HepG2 (cell line): ENCODE measurements at regions not wholly inside any gene's neighbourhood (a gene's known extent, or its start where the extent isn't known, plus 50 kb on each side); places are given as distances from the start of the nearest gene placed in this dataset.

Source experiments
- ATAC-seq: fragments of 200-7000 bp; cut with Tn5 transposase; 3 replicates; pipeline ENCODE4 v1.9.1; 2020; ENCODE audit warnings: mild to moderate bottlenecking, moderate library complexity
- BruUV-seq: library from RNA; stranded (reverse); fragments of 400-500 nt; replicated peaks from 2 replicates; lab custom pipeline; 2021; lab: Mats Ljungman, UMichigan
- CTCF ChIA-PET: fragments of 300-600 bp; formaldehyde crosslinking; extraction: SDS; loops from one replicate; lab custom pipeline; 2021; ENCODE audit warnings: low total read pairs, inconsistent platforms, low intra/inter-chr PET ratio; lab: Yijun Ruan, JAX
- POLR2A ChIA-PET: fragments of 350-600 bp; sonication (Branson Sonifier 250); formaldehyde crosslinking; loops from one replicate; lab custom pipeline; 2020; ENCODE audit warnings: antibody characterized with exemption, inconsistent platforms; lab: Yijun Ruan, JAX
- DNase-seq: peaks from one replicate; pipeline ENCODE4 v3.0.0-alpha.2; 2015; ENCODE audit warnings: low spot score
- FAIRE-seq: peaks from 3 replicates; lab custom pipeline; 2011; peaks lifted over from hg19 to GRCh38; lab: Jason Lieb, UNC
- H2AFZ ChIP-seq: one replicate; pipeline ENCODE4 v1.6.1; 2011; ENCODE audit warnings: low read length, inconsistent platforms
- H3K27ac ChIP-seq: fragments of 300-600 bp; 3 replicates; pipeline ENCODE4 v1.8.0; 2011; ENCODE audit warnings: mixed run types, mild to moderate bottlenecking, mixed read lengths, low read length, inconsistent platforms; ENCODE audit not compliant: insufficient read depth; ENCODE audit errors: extremely low read length
- H3K27me3 ChIP-seq, 2 experiments: fragments of 200-600 bp in 1 of 2; 2 replicates in 1 of 2; 3 replicates in 1 of 2; pipeline versions ENCODE4 v1.6.0 to v1.8.0; 2011; ENCODE audit warnings: low read length in 2 of 2, mild to moderate bottlenecking in 2 of 2, moderate library complexity in 2 of 2, inconsistent platforms in 1 of 2; ENCODE audit not compliant: insufficient read depth in 2 of 2, control insufficient read depth in 1 of 2
- H3K36me3 ChIP-seq, 2 experiments: fragments of 200-600 bp in 1 of 2; replicated peaks in 1 of 2; 2 replicates in 1 of 2; 3 replicates in 1 of 2; pipeline versions ENCODE4 v1.5.1 to v1.8.0; 2011; ENCODE audit warnings: low read length in 2 of 2, inconsistent platforms in 1 of 2; ENCODE audit not compliant: insufficient read depth in 2 of 2, control insufficient read depth in 1 of 2
- H3K4me1 ChIP-seq: 2 replicates; pipeline ENCODE4 v1.5.1; 2012; ENCODE audit warnings: low read length, inconsistent platforms; ENCODE audit not compliant: insufficient read depth
- H3K4me2 ChIP-seq: 2 replicates; pipeline ENCODE4 v1.6.0; 2011; ENCODE audit warnings: low read depth, low read length, inconsistent platforms
- H3K4me3 ChIP-seq, 3 experiments: fragments of 200-600 bp in 1 of 3; sonication (generic), shearing (Covaris generic) in 1 of 3; replicated peaks in 1 of 3; 2 replicates each; pipeline ENCODE4 v1.5.1; 2011 to 2016; ENCODE audit warnings: low read length in 3 of 3, inconsistent platforms in 2 of 3, low read depth in 2 of 3, mild to moderate bottlenecking in 2 of 3, control low read depth in 1 of 3, mixed read lengths in 1 of 3; ENCODE audit not compliant: insufficient read depth in 1 of 3
- H3K79me2 ChIP-seq: one replicate; pipeline ENCODE4 v1.6.1; 2011; ENCODE audit warnings: low read length, inconsistent platforms; ENCODE audit not compliant: insufficient read depth
- H3K9ac ChIP-seq: 2 replicates; pipeline ENCODE4 v1.6.0; 2011; ENCODE audit warnings: mild to moderate bottlenecking, low read depth, low read length, inconsistent platforms; ENCODE audit not compliant: insufficient read depth
- H3K9me3 ChIP-seq: 2 replicates; pipeline ENCODE4 v1.5.1; 2012; ENCODE audit warnings: mild to moderate bottlenecking, low read length
- H4K20me1 ChIP-seq: 2 replicates; pipeline ENCODE4 v1.6.0; 2011; ENCODE audit warnings: inconsistent platforms, mild to moderate bottlenecking, low read length, moderate library complexity; ENCODE audit not compliant: insufficient read depth
- CENPT ChIP-seq: sonication (generic); formaldehyde crosslinking; IDR thresholded peaks from 2 replicates; pipeline ENCODE4 v1.8.0; 2022; ENCODE audit warnings: low read depth, mild to moderate bottlenecking, moderate library complexity, missing genetic modification reagents
- EP300 ChIP-seq, 3 experiments: sonication (generic) in 1 of 3; formaldehyde crosslinking in 1 of 3; IDR thresholded peaks; 2 replicates each; pipeline versions ENCODE4 v1.5.1 to v1.6.1; 2011 to 2020; ENCODE audit warnings: low read depth in 2 of 3, low read length in 2 of 3, borderline replicate concordance in 1 of 3, improper control_type of control experiment in 1 of 3, mild to moderate bottlenecking in 1 of 3, missing genetic modification reagents in 1 of 3, moderate library complexity in 1 of 3
- FOXJ3 ChIP-seq: sonication (generic); formaldehyde crosslinking; IDR thresholded peaks from 2 replicates; pipeline ENCODE4 v1.4.0; 2020; ENCODE audit warnings: missing genetic modification reagents, mild to moderate bottlenecking, borderline replicate concordance
- GLMP ChIP-seq: sonication (generic); formaldehyde crosslinking; IDR thresholded peaks from 2 replicates; pipeline ENCODE4 v1.9.0; 2021; ENCODE audit warnings: missing genetic modification reagents, mild to moderate bottlenecking, borderline replicate concordance
- KAT8 ChIP-seq: IDR thresholded peaks from 2 replicates; pipeline ENCODE4 v1.6.1; 2016; ENCODE audit warnings: missing genetic modification reagents, missing compliant biosample characterization
- MXD4 ChIP-seq: IDR thresholded peaks from 2 replicates; pipeline ENCODE4 v1.6.1; 2016; ENCODE audit warnings: mild to moderate bottlenecking, missing biosample characterization, missing genetic modification reagents
- PREB ChIP-seq: sonication (generic); formaldehyde crosslinking; IDR thresholded peaks from 2 replicates; pipeline ENCODE4 v1.4.0; 2020; ENCODE audit warnings: missing genetic modification reagents
- RELA ChIP-seq: sonication (generic); formaldehyde crosslinking; IDR thresholded peaks from 2 replicates; pipeline ENCODE4 v1.4.0; 2020; ENCODE audit warnings: missing genetic modification reagents
- STAT5B ChIP-seq: sonication (generic); formaldehyde crosslinking; IDR thresholded peaks from 2 replicates; pipeline ENCODE4 v1.4.0; 2020; ENCODE audit warnings: missing genetic modification reagents
- ZNF224 ChIP-seq: sonication (generic); formaldehyde crosslinking; IDR thresholded peaks from 2 replicates; pipeline ENCODE4 v1.5.0; 2020; ENCODE audit warnings: mild to moderate bottlenecking, missing genetic modification reagents
- ZNF619 ChIP-seq: sonication (generic); formaldehyde crosslinking; IDR thresholded peaks from 2 replicates; pipeline ENCODE4 v1.4.0; 2020; ENCODE audit warnings: mild to moderate bottlenecking, missing genetic modification reagents
- ZNF687 ChIP-seq: sonication (generic); formaldehyde crosslinking; IDR thresholded peaks from 2 replicates; pipeline ENCODE4 v1.5.1; 2020; ENCODE audit warnings: mild to moderate bottlenecking, missing genetic modification reagents, moderate library complexity
- ZSCAN12 ChIP-seq: sonication (generic); formaldehyde crosslinking; IDR thresholded peaks from 2 replicates; pipeline ENCODE4 v1.9.0; 2021; ENCODE audit warnings: mild to moderate bottlenecking, missing genetic modification reagents
- ZSCAN20 ChIP-seq: sonication (generic); formaldehyde crosslinking; IDR thresholded peaks from 2 replicates; pipeline ENCODE4 v1.4.0; 2020; ENCODE audit warnings: missing genetic modification reagents, mild to moderate bottlenecking, borderline replicate concordance
- in situ Hi-C: cut with HindIII; loops from 2 replicates; pipeline ENCODE4 v1.10.0; 2017; ENCODE audit warnings: low pct_unique_long_range_greater_than_20kb; ENCODE audit not compliant: extremely low pct_ligation_motif_present
- intact Hi-C: fragments of 100-400 bp; cut with micrococcal nuclease; formaldehyde crosslinking; loops from one replicate; pipeline ENCODE4 v1.10.0; 2022; ENCODE audit not compliant: unreplicated experiment
- TF ChIP-seq, protein P1 (sequence below): sonication (generic); formaldehyde crosslinking; IDR thresholded peaks from 2 replicates; pipeline ENCODE4 v1.4.0; 2020; ENCODE audit warnings: missing genetic modification reagents
- TF ChIP-seq, protein P2 (sequence below): sonication (generic); formaldehyde crosslinking; IDR thresholded peaks from 2 replicates; pipeline ENCODE4 v1.4.0; 2020; ENCODE audit warnings: mild to moderate bottlenecking, missing genetic modification reagents

- TF ChIP-seq ZNF687 (no peak), ZSCAN12 (CRISPR knock-in tag) (no peak), ZNF619 (CRISPR knock-in tag) (no peak), CENPT (CRISPR knock-in tag) (no peak), GLMP (CRISPR knock-in tag) (no peak)
- TF ChIP-seq, protein P1, sequence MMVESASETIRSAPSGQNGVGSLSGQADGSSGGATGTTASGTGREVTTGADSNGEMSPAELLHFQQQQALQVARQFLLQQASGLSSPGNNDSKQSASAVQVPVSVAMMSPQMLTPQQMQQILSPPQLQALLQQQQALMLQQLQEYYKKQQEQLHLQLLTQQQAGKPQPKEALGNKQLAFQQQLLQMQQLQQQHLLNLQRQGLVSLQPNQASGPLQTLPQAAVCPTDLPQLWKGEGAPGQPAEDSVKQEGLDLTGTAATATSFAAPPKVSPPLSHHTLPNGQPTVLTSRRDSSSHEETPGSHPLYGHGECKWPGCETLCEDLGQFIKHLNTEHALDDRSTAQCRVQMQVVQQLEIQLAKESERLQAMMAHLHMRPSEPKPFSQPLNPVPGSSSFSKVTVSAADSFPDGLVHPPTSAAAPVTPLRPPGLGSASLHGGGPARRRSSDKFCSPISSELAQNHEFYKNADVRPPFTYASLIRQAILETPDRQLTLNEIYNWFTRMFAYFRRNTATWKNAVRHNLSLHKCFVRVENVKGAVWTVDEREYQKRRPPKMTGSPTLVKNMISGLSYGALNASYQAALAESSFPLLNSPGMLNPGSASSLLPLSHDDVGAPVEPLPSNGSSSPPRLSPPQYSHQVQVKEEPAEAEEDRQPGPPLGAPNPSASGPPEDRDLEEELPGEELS (CRISPR knock-in tag) = no peak
Measured at GRCh38 chr4:27619435-27619834, 758.8 kb downstream of the STIM2 start (continued).

GRCh38 chr4:27620886-27621285 lies 760.2 kb downstream of the STIM2 start:
- H3K27ac ChIP-seq = no peak overlapping the region
- POLR2A ChIA-PET = no interaction called here
- no peaks in the 10 kb centered on the region for H4K20me1 ChIP-seq
- H3K9ac ChIP-seq = no peak overlapping the region
- no peaks in the 10 kb centered on the region for H3K79me2 ChIP-seq
- H3K27me3 ChIP-seq = no peaks in the 10 kb centered on the region
- DNase-seq = no peak
- no peak for FAIRE-seq
- no peak overlapping the region for H2AFZ ChIP-seq
- no peaks in the 10 kb centered on the region for H3K4me1 ChIP-seq
- H3K9me3 ChIP-seq = peaks cover 25% of the 10 kb centered on the region
- no peak for ATAC-seq
- no TSS peak for BruUV-seq
- H3K36me3 ChIP-seq = no peaks in the 10 kb centered on the region
- in situ Hi-C loops = no loop called here
- H3K4me3 ChIP-seq = no peak overlapping the region
- no peak overlapping the region for H3K4me2 ChIP-seq
- intact Hi-C loops = no loop called here
- CTCF ChIA-PET = no interaction called here
- TF ChIP-seq KAT8 (CRISPR knock-in tag) = no peak
- TF ChIP-seq MXD4 (CRISPR knock-in tag) = no peak
- no peak for TF ChIP-seq RELA (CRISPR knock-in tag)
- TF ChIP-seq FOXJ3 (CRISPR knock-in tag) = no peak
- TF ChIP-seq, protein P2, sequence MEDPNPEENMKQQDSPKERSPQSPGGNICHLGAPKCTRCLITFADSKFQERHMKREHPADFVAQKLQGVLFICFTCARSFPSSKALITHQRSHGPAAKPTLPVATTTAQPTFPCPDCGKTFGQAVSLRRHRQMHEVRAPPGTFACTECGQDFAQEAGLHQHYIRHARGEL (CRISPR knock-in tag) = no peak
- TF ChIP-seq ZSCAN20 (CRISPR knock-in tag) = no peak
- no peak for TF ChIP-seq EP300 (IDR thresholded peaks at IDR 0.05; ENCODE audit: low read depth in 2 of 2, low read length in 2 of 2)
- TF ChIP-seq EP300 (CRISPR knock-in tag; IDR thresholded peaks at IDR 0.05; ENCODE audit: borderline replicate concordance) = no peak
- TF ChIP-seq STAT5B (CRISPR knock-in tag) = no peak
- no peak for TF ChIP-seq ZNF224 (CRISPR knock-in tag)
- no peak for TF ChIP-seq PREB
